Right cardiac atrium (tissue), 5 donors: ENCODE measurements at regions not wholly inside any gene's neighbourhood (a gene's known extent, or its start where the extent isn't known, plus 50 kb on each side); places are given as distances from the start of the nearest gene placed in this dataset.
"Not testable (repeated sequence)": the region's sequence is repeated elsewhere in the genome, so short reads cannot be mapped to it uniquely, and the experiment has no call there.

ENCODE experiments used
- ATAC-seq, 2 donors: fragments of 200-7000 bp; cut with Tn5 transposase; one replicate each; pipeline versions ENCODE4 v1.8.0 to v1.9.1; 2020; ENCODE audit warnings: moderate library complexity in 2 of 2, mild to moderate bottlenecking in 1 of 2
- DNase-seq, 3 donors: peaks; one replicate each; pipeline ENCODE4 v3.0.0-alpha.2; 2020
- H3K27ac ChIP-seq: one replicate; pipeline ENCODE4 v1.5.1; 2013; ENCODE audit warnings: mild to moderate bottlenecking, low read length, control low read depth, moderate library complexity
- H3K27me3 ChIP-seq: one replicate; pipeline ENCODE4 v1.6.1; 2013; ENCODE audit not compliant: control insufficient read depth, insufficient read depth
- H3K4me1 ChIP-seq: one replicate; pipeline ENCODE4 v1.6.1; 2013; ENCODE audit warnings: low read length; ENCODE audit not compliant: control insufficient read depth, insufficient read depth
- H3K4me3 ChIP-seq: one replicate; pipeline ENCODE4 v1.5.1; 2013; ENCODE audit warnings: low read length, control low read depth
- H3K9me3 ChIP-seq: one replicate; pipeline ENCODE4 v1.6.1; 2013; ENCODE audit warnings: low read length; ENCODE audit not compliant: control insufficient read depth
- WGBS: extraction: QIAGEN DNeasy Blood & Tissue Kit; methylation state at CpG from one replicate; pipeline ENCODE4 v1.1.7; 2013; 5-methylcytosine and 5-hydroxymethylcytosine counted together
- intact Hi-C, 4 donors: fragments of 100-400 bp; cut with DNase I; formaldehyde crosslinking; loops; one replicate each; pipeline versions ENCODE4 v1.11.0 to v1.14.0; 2022 to 2023
- donor health status: healthy with polysubstance abuse.
- donor health status: DM: no; HTN: yes; CAD: no.
- donor health status: DM: no; HTN: no; CAD: no.
- donor health status: DM: no; HTN: yes; CAD: no; lungs with severe emphysema.
- donor health status: DM: yes; HTN: yes; CAD: no.

- ATAC-seq (no peak), DNase-seq (no peak)
- H3K27ac ChIP-seq: no peak overlapping the region
- H3K4me1 ChIP-seq: no peaks in the 10 kb centered on the region
- 29% methylated on average over 1 of the region's 1 CpG for WGBS
- no peak overlapping the region for H3K4me3 ChIP-seq
- H3K9me3 ChIP-seq: no peaks in the 10 kb centered on the region
- no peaks in the 10 kb centered on the region for H3K27me3 ChIP-seq
- intact Hi-C loops: no loop called here
These were observed 263.9 kb upstream of the CXorf66 start for GRCh38 chrX:140229191-140229590.

- H3K27ac ChIP-seq, H3K9me3 ChIP-seq, DNase-seq, intact Hi-C loops, H3K27me3 ChIP-seq, H3K4me3 ChIP-seq, ATAC-seq, H3K4me1 ChIP-seq: not testable (repeated sequence)
- 62% methylated on average over 8 of the region's 8 CpGs for WGBS
These were observed 260.7 kb upstream of the CXorf66 start for GRCh38 chrX:140226037-140226436.

- H3K27me3 ChIP-seq, ATAC-seq, H3K4me3 ChIP-seq, DNase-seq, H3K27ac ChIP-seq, H3K4me1 ChIP-seq, H3K9me3 ChIP-seq, intact Hi-C loops: not testable (repeated sequence)
- WGBS: 74% methylated on average over 2 of the region's 3 CpGs
These were observed 250.6 kb upstream of the CXorf66 start for GRCh38 chrX:140215894-140216293.

- H3K27me3 ChIP-seq, H3K4me1 ChIP-seq, H3K9me3 ChIP-seq, ATAC-seq, DNase-seq, H3K27ac ChIP-seq, intact Hi-C loops, H3K4me3 ChIP-seq: not testable (repeated sequence)
- WGBS: 37% methylated on average over 2 of the region's 3 CpGs
These were observed 249.2 kb upstream of the CXorf66 start for GRCh38 chrX:140214518-140214917.

GRCh38 chrX:140206657-140207056 is 241.3 kb upstream of the CXorf66 start:
- WGBS: 100% methylated on average over 1 of the region's 1 CpG
- H3K9me3 ChIP-seq: no peaks in the 10 kb centered on the region
- intact Hi-C loops: no loop called here
- H3K4me1 ChIP-seq: no peaks in the 10 kb centered on the region
- H3K27me3 ChIP-seq: no peaks in the 10 kb centered on the region
- ATAC-seq (no peak), DNase-seq (no peak)
- no peak overlapping the region for H3K27ac ChIP-seq
- H3K4me3 ChIP-seq: no peak overlapping the region

GRCh38 chrX:140190441-140191108 is 225.3 kb upstream of the CXorf66 start:
- DNase-seq (no peak), ATAC-seq (no peak)
- Histone ChIP-seq H3K27ac (no peak overlapping the region), H3K9me3 (no peaks in the 10 kb centered on the region), H3K27me3 (no peaks in the 10 kb centered on the region), H3K4me1 (no peaks in the 10 kb centered on the region), H3K4me3 (no peak overlapping the region)
- 47% methylated on average over 8 of the region's 8 CpGs for WGBS
- intact Hi-C loops: no loop called here

GRCh38 chrX:140180585-140180984 is 215.3 kb upstream of the CXorf66 start:
- H3K4me1 ChIP-seq: no peaks in the 10 kb centered on the region
- H3K9me3 ChIP-seq: no peaks in the 10 kb centered on the region
- no peak overlapping the region for H3K27ac ChIP-seq
- intact Hi-C loops: no loop called here
- ATAC-seq (no peak), DNase-seq (no peak)
- no peak overlapping the region for H3K4me3 ChIP-seq
- WGBS: 77% methylated on average over 3 of the region's 3 CpGs
- no peaks in the 10 kb centered on the region for H3K27me3 ChIP-seq

- Histone ChIP-seq H3K4me3 (no peak overlapping the region), H3K4me1 (no peaks in the 10 kb centered on the region), H3K27me3 (no peaks in the 10 kb centered on the region), H3K27ac (no peak overlapping the region), H3K9me3 (no peaks in the 10 kb centered on the region)
- 29% methylated on average over 3 of the region's 3 CpGs for WGBS
- ATAC-seq (no peak), DNase-seq (no peak)
- intact Hi-C loops: no loop called here
These were observed 212.5 kb upstream of the CXorf66 start for GRCh38 chrX:140177821-140178220.

GRCh38 chrX:140172401-140172800 is 207.1 kb upstream of the CXorf66 start:
- Histone ChIP-seq H3K4me1 (no peaks in the 10 kb centered on the region), H3K27me3 (no peaks in the 10 kb centered on the region), H3K27ac (no peak overlapping the region), H3K4me3 (no peak overlapping the region), H3K9me3 (no peaks in the 10 kb centered on the region)
- no peak for ATAC-seq
- intact Hi-C loops: no loop called here
- 72% methylated on average over 2 of the region's 2 CpGs for WGBS
- DNase-seq: no peak

- 65% methylated on average over 2 of the region's 2 CpGs for WGBS
- ATAC-seq: no peak
- intact Hi-C loops: no loop called here
These were observed 202.2 kb upstream of the CXorf66 start for GRCh38 chrX:140167551-140167950.

GRCh38 chrX:140165849-140166248 is 200.5 kb upstream of the CXorf66 start:
- no peaks in the 10 kb centered on the region for H3K9me3 ChIP-seq
- no peak for ATAC-seq
- H3K27me3 ChIP-seq: no peaks in the 10 kb centered on the region
- no peak overlapping the region for H3K4me3 ChIP-seq
- DNase-seq: no peak
- WGBS: 89% methylated on average over 1 of the region's 1 CpG
- intact Hi-C loops: no loop called here
- H3K4me1 ChIP-seq: no peaks in the 10 kb centered on the region
- H3K27ac ChIP-seq: no peak overlapping the region

More at GRCh38 chrX:140167551-140167950, 202.2 kb upstream of the CXorf66 start:
- Histone ChIP-seq H3K27ac (no peak overlapping the region), H3K4me1 (no peaks in the 10 kb centered on the region), H3K4me3 (no peak overlapping the region), H3K27me3 (no peaks in the 10 kb centered on the region), H3K9me3 (no peaks in the 10 kb centered on the region)
- no peak for DNase-seq

- H3K4me1 ChIP-seq: no peaks in the 10 kb centered on the region
- no peaks in the 10 kb centered on the region for H3K9me3 ChIP-seq
- no peaks in the 10 kb centered on the region for H3K27me3 ChIP-seq
- H3K27ac ChIP-seq: no peak overlapping the region
- ATAC-seq (no peak), DNase-seq (no peak)
- 71% methylated on average over 5 of the region's 5 CpGs for WGBS
- no peak overlapping the region for H3K4me3 ChIP-seq
- intact Hi-C loops: no loop called here
These were observed 199.1 kb upstream of the CXorf66 start for GRCh38 chrX:140164391-140164790.
